Right renal cortex interstitium (tissue), 3 donors: ENCODE measurements at regions not wholly inside any gene's neighbourhood (a gene's known extent, or its start where the extent isn't known, plus 50 kb on each side); places are given as distances from the start of the nearest gene placed in this dataset.

Experiments
- DNase-seq, 3 donors: peaks; one replicate each; pipeline ENCODE4 v3.0.0-alpha.2; 2013; ENCODE audit warnings: low read depth in 3 of 3, low spot score in 2 of 3

DNA sequence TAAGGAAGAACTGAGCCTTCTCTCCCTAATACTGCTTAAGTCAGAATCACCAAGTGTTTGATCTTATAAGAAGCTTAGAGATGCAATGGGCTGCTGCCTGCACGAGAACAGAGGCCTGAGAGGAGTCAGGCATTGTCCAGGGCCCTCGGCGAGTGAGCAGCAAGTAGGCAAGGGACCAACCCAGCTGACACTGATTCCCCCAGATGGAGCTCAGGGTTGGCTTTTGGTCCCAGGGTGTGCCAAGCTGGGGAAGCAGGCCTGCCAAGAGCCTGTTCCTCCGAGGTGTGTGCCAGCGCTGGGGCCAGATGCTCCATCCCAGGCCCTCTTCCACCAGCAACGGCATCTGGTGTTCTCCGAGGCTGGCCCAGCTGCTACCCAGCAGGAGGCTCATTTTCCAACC is 222.0 kb upstream of the ZMIZ1 start:
- DNase-seq: no peak

DNA sequence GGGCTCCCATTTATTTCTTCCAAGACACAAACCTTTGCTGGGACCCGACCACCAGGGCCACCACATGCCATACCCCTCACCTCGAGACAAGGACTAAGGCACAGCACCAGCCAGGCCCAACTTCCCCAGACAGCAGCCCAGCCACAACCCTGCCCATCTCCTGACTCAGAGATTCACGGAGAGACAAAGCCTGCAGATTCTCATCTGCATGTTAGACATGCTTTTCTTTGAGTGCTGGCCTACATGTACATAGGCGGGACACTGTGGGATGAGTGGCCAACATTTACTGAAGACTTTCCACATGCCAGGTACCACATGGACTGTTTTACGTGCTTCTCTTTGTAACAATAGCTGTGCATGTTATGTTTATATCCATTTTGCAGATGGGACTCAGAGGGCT is 221.3 kb upstream of the ZMIZ1 start:
- DNase-seq: no peak

DNA sequence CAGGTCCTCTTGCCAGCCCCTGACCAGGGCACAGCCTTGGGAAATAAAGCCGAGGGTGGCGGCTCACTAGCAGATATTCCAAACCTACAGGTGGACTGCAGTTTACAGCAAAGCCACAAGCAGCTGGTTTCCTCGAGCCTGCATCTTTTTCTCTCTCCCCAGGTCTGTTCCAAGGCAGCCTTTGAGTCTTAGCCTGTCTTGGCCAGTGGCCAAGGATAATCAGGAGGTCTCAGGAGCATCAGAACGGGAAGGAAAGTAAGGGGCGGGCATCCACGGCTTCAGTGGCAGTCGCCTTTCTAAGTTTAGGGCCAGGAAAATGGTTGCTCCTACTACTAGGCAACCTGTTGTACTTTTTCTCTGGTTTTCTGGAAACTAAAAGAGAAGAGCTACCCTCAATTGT is 219.7 kb upstream of the ZMIZ1 start:
- no peak for DNase-seq

DNA sequence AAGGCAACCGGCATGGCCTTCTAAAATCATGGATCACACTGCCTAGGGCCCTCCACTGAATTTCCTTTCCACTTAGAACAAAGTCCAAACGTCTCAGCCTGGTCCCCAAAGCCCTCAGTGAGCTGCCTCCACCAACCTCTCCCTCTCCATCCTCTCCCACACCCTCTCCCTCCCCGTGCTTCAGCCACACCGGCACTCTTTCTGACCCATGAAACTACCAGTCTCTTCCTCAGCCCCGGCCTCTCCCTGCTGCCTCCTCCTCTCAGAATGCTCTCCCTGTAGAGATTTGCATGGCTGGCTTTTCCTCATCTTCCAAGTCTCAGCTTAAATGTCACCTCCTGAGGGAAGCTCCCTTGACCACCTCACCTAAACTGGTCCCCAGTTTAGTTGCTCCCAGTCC is 219.0 kb upstream of the ZMIZ1 start:
- no peak for DNase-seq

DNA sequence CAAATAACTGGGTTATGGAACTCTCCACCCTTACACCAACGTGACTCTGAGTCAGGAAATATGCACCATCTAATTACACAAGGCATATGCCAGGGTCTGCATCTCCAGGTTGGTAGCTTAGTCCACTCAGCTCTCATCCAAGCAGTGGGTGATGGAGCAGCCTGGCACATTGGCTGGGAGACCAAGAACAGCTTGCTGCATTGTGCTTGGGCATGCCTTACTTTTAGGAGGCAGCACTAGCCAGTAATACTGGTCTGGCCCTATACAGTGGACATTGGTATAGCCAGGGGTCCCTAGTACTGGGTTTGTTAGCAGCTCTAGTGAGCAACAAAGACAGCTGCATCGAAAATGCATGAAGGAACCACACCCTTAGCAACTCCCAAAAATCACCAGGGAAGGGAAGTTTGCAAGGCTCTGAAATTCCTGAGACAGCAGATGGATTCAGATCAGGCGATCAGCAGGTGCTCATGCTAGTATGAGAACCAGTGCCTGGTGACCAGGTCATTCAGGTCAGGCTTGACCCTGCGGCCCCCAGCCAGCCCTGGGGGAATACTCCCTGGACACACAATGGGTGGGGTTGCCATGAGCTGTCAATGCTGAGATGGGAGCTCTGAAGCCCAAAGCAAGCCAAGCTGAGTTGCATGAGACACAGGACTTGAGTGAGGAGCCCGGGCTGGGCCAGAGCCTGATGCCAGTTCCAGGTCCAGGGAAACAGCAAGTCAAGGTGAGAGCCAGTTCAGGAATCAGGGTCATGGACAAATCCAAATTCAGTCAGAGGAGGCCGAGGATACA is 217.9 kb upstream of the ZMIZ1 start:
- DNase-seq: no peak

DNA sequence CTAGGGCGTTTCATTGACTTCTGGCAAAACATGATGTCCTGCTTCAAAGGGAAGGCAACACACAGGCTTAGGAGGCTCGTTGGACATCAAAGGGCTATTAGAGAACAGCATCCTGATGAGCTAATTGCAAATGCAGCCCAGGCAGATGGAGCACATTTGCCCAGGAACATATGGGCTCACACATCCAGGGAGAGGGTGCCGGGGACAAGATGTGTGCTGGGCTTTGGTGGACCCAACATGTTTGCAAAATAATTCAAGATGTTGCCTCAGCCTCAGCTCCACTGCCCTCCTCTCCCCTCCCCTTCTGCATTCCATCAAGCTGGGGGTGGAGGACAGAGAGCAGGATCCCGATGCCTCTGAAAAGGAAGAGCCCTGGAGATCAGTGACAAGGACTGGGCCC is 217.1 kb upstream of the ZMIZ1 start:
- no peak for DNase-seq

DNA sequence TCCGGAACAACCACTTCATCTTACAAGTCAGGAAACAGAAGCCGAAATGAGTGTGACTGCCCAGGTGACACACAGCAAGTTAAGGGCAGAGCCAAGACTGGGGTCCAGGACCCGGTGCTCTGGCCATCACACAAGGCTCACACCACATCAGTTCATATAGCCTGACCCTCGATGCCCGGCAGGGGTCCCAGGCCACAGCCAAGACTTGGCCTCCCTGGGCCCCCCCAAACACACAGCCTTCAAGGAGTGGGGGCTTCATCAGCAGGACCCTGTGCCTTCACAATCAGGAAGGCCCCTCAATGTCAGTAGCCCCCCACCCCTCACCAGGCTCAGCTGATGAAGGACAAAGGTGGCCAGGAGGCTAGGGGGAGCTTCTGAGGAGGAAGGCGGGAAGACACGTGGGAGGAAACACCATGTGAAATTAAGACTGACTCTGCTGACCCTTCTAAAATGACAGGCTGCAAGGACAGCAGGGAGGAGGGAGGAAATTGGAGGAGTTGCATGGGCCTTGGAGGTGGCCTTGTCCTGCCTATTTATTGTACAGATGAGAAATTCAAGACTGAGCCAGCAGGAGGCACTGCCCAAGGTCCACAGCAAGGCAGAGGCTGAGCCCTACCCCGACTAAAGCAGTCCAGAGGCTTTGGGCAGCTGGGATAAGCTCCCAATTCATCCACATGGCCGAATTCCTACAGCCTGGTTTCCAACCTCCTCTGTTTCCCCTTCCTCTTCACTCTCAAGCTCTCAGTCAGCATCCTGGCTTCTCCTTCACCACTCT is 216.1 kb upstream of the ZMIZ1 start:
- peak in 2 of 3 donors; percentile 31 to 33 for DNase-seq

DNA sequence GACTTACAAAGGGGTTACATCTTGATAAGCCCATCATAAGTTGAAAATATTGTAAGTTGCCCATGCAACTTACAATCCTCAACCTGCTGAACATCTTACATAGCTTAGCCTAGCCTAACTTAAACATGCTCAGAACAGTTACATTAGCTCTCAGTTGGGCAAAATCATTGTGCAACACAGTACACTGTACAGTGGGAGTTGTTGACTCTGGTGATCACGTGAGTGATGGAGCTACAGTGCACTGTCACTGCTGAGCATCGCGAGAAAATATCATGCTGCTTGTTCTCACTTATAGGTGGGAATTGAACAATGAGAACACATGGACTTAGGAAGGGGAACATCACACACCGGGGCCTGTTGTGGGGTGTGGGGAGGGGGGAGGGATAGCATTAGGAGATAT is 214.9 kb upstream of the ZMIZ1 start:
- DNase-seq: no peak

DNA sequence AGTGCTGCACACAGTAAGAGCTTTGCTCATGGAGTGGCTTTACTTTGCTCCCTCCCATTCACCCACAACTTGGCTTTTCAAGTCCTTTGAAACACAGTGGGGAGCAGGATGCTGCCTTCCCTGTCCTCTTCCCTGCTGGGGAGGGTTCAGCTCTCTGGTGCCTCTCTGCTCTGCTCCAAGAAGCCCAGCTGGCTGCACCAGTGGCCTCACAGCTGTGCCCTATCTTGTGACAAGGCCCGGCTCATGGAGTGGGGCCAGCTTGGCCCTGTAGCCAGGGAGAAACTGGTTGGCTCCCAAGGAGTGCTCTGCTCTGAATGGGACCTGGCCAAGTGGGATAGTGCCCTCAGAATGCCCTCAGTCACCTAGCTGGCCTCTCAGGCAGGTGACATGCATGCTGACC is 212.3 kb upstream of the ZMIZ1 start:
- peak in 2 of 3 donors; percentile 21 to 26 for DNase-seq

DNA sequence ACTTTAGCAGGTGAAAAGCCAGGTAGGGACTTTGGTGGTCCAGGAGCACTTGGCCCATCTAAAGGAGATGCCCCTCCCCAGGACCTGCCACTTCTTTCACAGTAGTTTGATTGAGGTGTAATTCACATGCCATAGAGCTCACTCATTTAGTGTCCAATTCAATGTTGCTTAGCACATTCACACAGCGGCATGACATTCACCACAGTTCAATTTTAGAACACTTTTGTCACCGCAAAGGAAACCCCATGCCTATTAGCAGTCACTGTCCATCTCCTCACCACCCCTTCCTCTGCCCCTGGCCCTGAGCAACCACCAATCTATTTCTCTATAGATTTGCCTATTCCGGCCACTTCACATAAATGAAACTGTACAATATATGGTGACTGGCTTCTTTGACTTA is 211.6 kb upstream of the ZMIZ1 start:
- DNase-seq: no peak

DNA sequence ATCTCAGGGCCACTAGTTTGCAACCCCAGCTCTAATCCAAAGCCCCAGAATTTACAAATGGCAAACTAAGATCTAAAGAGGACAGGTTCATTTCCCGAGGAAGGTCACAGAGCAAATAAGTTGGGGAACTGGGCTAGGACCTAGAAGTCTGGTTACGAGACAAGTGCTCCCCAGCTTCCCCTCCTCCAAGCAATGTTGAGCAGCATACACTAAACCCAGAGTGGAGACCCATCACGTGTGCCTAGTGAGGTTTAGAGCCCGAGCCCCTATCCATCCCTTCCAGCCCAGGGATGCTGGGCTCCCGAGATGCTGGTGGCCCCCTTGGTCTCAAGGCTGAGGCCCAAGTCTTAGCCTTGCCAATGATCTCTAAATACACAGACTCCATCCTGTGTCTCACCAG is 209.5 kb upstream of the ZMIZ1 start:
- no peak for DNase-seq

DNA sequence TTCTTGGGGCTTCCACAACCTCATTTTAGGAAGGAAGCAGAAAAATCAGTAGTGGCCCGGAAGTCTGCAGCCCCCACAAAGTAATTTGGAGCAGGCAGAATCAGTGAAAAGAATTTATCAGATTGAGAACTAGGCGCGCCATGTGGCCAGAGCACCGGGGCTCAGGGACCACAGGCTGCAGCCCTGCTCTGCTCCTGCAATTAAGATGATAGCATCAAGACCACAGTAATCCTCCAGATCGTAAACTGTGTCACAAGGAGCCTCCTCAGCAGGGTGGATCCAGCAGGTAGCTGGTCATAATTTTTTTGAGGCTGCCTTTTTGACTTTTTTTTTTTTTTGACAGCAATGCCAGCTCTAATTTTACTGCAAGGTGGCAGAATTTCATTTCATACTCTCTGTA is 209.0 kb upstream of the ZMIZ1 start:
- no peak for DNase-seq

DNA sequence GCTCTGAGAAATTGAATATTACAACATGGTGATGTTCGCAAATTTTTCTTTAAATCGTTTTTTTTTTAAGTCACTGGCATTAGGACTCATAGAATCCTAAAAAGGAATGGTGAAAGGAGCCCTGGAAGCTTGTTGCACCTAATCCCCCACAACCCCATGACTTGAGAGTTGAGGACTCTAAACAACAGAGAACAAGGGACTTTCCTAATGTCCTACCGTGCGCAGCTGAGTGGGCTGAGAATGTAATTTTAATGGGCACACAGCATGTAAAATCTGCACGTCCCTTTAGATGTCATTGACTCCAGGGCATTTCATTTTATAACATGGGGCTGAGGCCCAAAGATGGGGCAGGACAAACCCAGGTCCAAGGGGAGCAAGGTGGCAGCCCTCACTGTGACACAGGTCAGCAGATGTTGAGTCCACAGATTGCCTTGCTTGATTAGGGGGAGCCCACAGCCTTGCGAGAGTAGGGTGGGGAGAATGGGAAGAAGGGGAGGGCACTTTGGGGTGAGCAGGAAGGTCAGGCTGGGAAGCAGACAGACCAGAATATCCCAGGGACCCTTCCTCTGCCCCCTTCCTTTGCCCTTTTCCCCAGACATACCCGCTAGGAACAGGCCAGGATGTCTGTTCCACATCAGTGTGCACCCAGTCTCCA is 208.4 kb upstream of the ZMIZ1 start:
- DNase-seq: no peak

DNA sequence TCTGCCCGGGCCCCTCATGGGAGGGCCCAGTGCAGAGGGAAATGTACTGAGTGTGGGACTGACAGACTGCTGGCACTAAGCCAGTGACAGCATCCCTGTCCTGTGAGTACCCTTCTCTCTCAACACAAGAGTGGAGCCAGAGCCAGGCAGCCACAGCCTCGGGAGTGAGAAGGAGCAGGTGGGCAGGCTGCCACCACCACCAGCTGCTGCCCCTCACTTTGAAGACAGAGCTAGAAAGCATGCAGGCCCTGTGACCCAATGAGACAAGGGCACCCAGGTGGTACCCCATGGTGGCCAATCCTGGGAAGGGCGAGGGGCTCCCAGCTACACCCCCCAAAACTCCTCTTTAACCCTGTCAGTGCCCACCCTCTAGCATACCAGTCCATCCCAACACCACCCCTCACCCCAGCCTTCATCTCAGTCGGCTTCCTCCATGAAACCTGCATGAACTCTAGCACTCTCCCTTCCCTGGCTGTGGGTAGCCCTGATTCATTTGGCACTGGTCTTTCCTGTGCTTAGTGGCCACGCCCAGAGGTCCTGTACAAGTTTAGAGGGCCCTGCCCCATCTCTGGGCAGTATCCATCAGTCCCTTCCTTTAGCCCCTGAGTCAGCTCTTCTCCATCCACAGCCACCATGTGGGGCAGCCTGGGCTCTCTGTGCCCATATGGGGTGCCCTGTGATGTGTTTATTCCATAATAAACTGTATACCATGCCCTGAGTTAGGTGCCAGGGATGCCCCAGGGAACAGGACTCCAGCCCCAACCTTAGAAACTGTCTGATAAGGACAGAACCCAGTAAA is 207.0 kb upstream of the ZMIZ1 start:
- DNase-seq: no peak

DNA sequence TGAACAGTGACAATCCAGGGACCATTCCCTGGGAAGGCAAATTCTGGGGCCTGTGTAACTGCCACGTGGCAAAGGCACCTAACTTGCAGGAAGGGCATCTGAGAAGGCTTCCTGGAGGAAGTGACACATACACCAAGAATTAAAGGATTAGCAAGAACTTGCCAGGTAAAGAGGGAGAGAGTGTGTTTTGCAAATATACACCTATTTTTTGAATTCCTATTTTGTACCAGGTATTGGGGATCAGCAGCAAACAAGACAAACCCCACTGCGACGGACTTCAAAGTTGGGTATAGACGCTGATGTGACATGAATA is 206.5 kb upstream of the ZMIZ1 start:
- DNase-seq: no peak

DNA sequence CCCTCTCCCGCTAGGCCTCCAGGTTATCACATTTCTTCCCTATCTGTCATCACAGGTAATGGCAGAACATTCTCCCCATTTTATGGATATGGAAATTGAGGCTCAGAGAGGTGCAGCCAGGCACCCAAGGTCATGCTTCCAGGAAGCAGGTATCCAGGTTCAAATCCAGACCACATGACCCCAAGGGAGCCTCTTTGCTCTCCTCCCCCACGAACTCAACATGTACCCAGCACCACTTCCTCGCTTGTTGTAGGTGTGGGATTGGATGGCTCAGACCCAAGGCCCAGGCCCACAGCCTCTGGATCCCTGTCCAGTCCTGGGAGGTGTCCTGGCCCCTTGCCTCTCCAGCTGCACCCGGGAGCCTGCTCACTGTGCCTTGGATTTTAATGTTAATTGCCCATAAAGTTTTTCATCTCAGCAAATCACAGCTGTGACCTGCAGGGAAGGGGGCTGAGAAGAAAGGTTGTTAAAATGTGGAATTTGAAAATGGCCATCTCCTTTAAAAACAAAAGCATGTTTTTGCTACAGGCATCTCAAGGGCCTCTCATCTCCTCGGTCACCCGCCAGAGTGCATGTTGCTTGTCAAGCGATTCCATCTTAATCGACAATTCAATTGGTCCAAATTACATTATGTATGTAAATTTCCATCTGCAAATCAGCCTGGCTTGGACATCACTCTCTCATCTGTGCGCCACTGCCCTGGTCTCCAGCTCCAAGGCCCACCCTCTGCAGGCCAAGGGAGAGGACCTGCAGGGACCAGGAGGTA is 205.4 kb upstream of the ZMIZ1 start:
- DNase-seq: no peak

DNA sequence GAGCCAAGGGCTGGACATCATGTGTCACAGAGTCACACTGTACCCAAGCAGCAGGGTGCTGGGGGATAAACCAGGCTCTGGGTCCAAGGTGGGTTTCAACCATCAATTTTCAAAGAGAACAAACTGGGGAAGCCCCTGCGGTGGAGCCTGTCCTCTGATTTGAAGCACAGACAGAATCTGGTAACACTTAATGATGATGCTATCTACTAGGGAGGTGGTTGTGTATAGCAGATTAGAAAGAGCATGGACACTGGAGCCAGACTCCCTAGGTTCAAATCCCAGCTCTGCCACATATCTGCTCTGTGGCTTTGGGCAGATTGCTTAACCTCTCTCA is 204.9 kb upstream of the ZMIZ1 start:
- DNase-seq: no peak

DNA sequence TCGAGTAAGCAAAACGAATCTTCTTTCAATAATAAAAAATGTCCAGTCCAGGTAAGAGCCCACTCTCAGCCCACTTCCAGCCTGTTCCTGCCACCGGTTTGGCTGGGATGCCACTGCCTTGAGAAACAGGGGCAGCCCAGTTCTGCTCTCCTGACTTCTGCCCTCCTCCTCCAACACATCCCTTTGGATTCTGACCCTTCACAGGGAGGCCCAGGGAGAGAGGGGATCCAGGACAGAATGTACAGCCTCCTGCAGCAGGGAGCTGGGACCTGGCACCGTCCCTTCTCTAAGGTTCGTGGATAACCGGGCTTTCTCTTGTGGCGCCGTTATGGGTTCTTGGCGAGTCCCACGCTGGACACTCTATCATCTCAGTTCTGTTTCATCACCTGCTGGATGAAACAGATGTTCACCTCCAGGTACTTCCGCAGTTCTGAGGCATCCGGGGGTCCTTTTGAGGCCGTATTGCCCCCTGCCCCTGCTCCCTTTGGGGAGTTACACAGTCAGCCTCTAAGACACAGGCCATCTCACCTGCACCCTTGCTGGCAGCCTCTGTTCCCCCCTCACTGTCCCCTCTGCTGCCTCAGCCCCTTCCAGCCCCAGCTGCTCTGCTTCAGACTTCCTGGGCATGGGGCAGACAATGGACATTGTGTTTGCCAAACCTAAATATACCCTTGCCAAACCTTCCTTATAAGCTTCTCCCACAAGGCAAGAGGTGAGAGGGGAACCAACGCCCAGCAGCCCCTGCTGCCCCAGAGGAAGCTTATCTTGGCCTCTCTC is 203.8 kb upstream of the ZMIZ1 start:
- no peak for DNase-seq

DNA sequence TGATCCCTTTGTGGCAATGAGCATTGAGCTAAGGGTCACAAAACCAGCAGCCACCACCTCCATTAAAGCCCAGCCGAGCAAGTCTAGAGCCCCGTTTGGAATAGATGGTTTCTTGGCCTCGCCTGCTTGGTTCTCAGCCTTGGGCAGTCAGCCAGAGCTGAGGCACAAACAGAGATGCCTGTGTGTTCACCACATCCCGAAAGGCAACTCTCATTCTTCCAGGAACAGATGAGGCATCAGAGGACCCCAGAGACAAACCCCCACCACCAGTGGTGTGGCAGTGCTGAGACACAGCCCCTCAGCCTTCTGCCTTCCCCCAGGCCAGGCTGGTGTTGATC is 203.3 kb upstream of the ZMIZ1 start:
- DNase-seq: no peak
